PFSK-1 (cell line): ENCODE measurements at regions not wholly inside any gene's neighbourhood (a gene's known extent, or its start where the extent isn't known, plus 50 kb on each side); places are given as distances from the start of the nearest gene placed in this dataset.

ENCODE experiments used
- POLR2AphosphoS5 ChIP-seq: IDR thresholded peaks from 2 replicates; pipeline ENCODE4 v1.6.1; 2012; ENCODE audit warnings: low read depth, mild to moderate bottlenecking, control low read depth, low read length, moderate library complexity
- TF ChIP-seq, protein P1 (sequence below), 2 experiments: IDR thresholded peaks; 2 replicates each; pipeline versions ENCODE4 v1.6.1 to v1.8.0; 2011 to 2012; ENCODE audit warnings: low read depth in 2 of 2, low read length in 2 of 2, control low read depth in 1 of 2, inconsistent platforms in 1 of 2, mild to moderate bottlenecking in 1 of 2, moderate library complexity in 1 of 2; ENCODE audit not compliant: insufficient read depth in 1 of 2

DNA sequence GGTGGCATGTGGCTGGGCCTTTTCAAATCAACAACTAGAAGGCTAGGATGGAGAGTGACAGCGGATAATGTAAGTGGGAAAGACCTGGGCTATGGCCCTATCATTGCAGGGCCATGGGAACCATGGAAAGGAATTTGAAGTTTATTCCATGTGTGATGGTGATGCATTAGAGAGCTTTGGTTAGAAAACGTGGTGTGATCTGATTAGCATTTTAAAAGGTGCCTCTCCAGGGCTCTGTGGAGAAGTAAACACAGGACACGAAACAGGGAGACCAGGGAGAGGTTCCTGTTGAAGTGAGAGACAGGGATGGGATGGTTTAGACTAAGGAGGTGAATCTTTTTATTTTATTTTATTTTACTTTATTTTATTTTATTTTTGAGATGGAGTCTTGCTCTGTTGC lies 749.5 kb downstream of the GATA3 start:
- TF ChIP-seq, protein P1, sequence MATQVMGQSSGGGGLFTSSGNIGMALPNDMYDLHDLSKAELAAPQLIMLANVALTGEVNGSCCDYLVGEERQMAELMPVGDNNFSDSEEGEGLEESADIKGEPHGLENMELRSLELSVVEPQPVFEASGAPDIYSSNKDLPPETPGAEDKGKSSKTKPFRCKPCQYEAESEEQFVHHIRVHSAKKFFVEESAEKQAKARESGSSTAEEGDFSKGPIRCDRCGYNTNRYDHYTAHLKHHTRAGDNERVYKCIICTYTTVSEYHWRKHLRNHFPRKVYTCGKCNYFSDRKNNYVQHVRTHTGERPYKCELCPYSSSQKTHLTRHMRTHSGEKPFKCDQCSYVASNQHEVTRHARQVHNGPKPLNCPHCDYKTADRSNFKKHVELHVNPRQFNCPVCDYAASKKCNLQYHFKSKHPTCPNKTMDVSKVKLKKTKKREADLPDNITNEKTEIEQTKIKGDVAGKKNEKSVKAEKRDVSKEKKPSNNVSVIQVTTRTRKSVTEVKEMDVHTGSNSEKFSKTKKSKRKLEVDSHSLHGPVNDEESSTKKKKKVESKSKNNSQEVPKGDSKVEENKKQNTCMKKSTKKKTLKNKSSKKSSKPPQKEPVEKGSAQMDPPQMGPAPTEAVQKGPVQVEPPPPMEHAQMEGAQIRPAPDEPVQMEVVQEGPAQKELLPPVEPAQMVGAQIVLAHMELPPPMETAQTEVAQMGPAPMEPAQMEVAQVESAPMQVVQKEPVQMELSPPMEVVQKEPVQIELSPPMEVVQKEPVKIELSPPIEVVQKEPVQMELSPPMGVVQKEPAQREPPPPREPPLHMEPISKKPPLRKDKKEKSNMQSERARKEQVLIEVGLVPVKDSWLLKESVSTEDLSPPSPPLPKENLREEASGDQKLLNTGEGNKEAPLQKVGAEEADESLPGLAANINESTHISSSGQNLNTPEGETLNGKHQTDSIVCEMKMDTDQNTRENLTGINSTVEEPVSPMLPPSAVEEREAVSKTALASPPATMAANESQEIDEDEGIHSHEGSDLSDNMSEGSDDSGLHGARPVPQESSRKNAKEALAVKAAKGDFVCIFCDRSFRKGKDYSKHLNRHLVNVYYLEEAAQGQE (IDR thresholded peaks at IDR 0.05; ENCODE audit: insufficient read depth in 1 of 2, low read depth in 2 of 2, low read length in 2 of 2), result no peak
- no peak for TF ChIP-seq POLR2AphosphoS5
